NB4 (cell line): ENCODE measurements at regions not wholly inside any gene's neighbourhood (a gene's known extent, or its start where the extent isn't known, plus 50 kb on each side); places are given as distances from the start of the nearest gene placed in this dataset.
"Not testable (repeated sequence)": the region's sequence is repeated elsewhere in the genome, so short reads cannot be mapped to it uniquely, and the experiment has no call there.

Source experiments
- DNase-seq: peaks from one replicate; pipeline ENCODE4 v3.0.0; 2010; ENCODE audit warnings: low read depth
- H3K4me3 ChIP-seq: one replicate; pipeline ENCODE4 v1.5.1; 2011; ENCODE audit warnings: mild to moderate bottlenecking, low read depth, low read length, moderate library complexity
- CTCF ChIP-seq: IDR thresholded peaks from one replicate; pipeline ENCODE4 v1.5.1; 2012; ENCODE audit warnings: low read depth, low read length
- MAX ChIP-seq: IDR thresholded peaks from 2 replicates; pipeline ENCODE4 v1.6.1; 2011; ENCODE audit warnings: low read depth, low read length
- MYC ChIP-seq: IDR thresholded peaks from 2 replicates; pipeline ENCODE4 v1.6.1; 2011; ENCODE audit warnings: low read depth, low read length
- POLR2A ChIP-seq: IDR thresholded peaks from 2 replicates; pipeline ENCODE4 v1.6.1; 2011; ENCODE audit warnings: mild to moderate bottlenecking; ENCODE audit not compliant: insufficient read length; ENCODE audit errors: extremely low read depth

- TF ChIP-seq MYC (no peak), POLR2A (no peak), MAX (no peak), CTCF (no peak)
- no peak for DNase-seq
- H3K4me3 ChIP-seq = no peak overlapping the region
Measured at GRCh38 chr18:60189856-60190255, 182.7 kb downstream of the MC4R start.

- H3K4me3 ChIP-seq = no peak overlapping the region
- TF ChIP-seq MAX = no peak
- no peak for TF ChIP-seq CTCF
- no peak for TF ChIP-seq POLR2A
Measured at GRCh38 chr18:60188958-60189357, 183.6 kb downstream of the MC4R start.

GRCh38 chr18:60182223-60182622, 190.4 kb downstream of the MC4R start:
- TF ChIP-seq POLR2A = no peak
- TF ChIP-seq CTCF = no peak
- no peak for TF ChIP-seq MYC
- TF ChIP-seq MAX = no peak
- no peak for DNase-seq
- no peak overlapping the region for H3K4me3 ChIP-seq

More at GRCh38 chr18:60188958-60189357, 183.6 kb downstream of the MC4R start:
- DNase-seq = no peak

- no peak for DNase-seq
- H3K4me3 ChIP-seq = no peak overlapping the region
- TF ChIP-seq POLR2A (no peak), MAX (no peak), MYC (no peak), CTCF (no peak)
Measured at GRCh38 chr18:60180671-60181070, 191.9 kb downstream of the MC4R start.

- DNase-seq, H3K4me3 ChIP-seq: not testable (repeated sequence)
Measured at GRCh38 chr18:60178224-60178623, 194.4 kb downstream of the MC4R start.

GRCh38 chr18:60176259-60176658, 196.3 kb downstream of the MC4R start:
- no peak for DNase-seq
- H3K4me3 ChIP-seq = no peak overlapping the region
- no peak for TF ChIP-seq MAX
- TF ChIP-seq CTCF = no peak
- no peak for TF ChIP-seq MYC
- TF ChIP-seq POLR2A = no peak
